HEK293T (cell line): ENCODE measurements at regions not wholly inside any gene's neighbourhood (a gene's known extent, or its start where the extent isn't known, plus 50 kb on each side); places are given as distances from the start of the nearest gene placed in this dataset.

Source experiments
- ELF4 ChIP-seq: fragments of 450-650 bp; IDR thresholded peaks from 2 replicates; pipeline ENCODE4 v1.6.1; 2017; ENCODE audit warnings: antibody characterized with exemption
- FOXK2 ChIP-seq: fragments of 450-650 bp; IDR thresholded peaks from 2 replicates; pipeline ENCODE4 v1.6.1; 2016; ENCODE audit warnings: mild to moderate bottlenecking
- FOXM1 ChIP-seq: fragments of 450-650 bp; IDR thresholded peaks from 2 replicates; pipeline ENCODE4 v1.6.1; 2017; ENCODE audit warnings: mild to moderate bottlenecking, borderline replicate concordance
- NFRKB ChIP-seq: fragments of 450-650 bp; IDR thresholded peaks from 2 replicates; pipeline ENCODE4 v1.6.1; 2016; ENCODE audit warnings: mild to moderate bottlenecking, moderate library complexity
- PKNOX1 ChIP-seq: fragments of 450-650 bp; IDR thresholded peaks from 2 replicates; pipeline ENCODE4 v1.6.1; 2016
- SP1 ChIP-seq: fragments of 450-650 bp; IDR thresholded peaks from 2 replicates; pipeline ENCODE4 v1.6.1; 2017

- TF ChIP-seq FOXK2: no peak
- TF ChIP-seq ELF4: no peak
- TF ChIP-seq NFRKB: no peak
- no peak for TF ChIP-seq PKNOX1
- TF ChIP-seq SP1: no peak
- no peak for TF ChIP-seq FOXM1
Measured at GRCh38 chr4:100738196-100739165, 220.7 kb upstream of the EMCN start.
